WTC11 (cell line): ENCODE measurements at regions not wholly inside any gene's neighbourhood (a gene's known extent, or its start where the extent isn't known, plus 50 kb on each side); places are given as distances from the start of the nearest gene placed in this dataset.

Experiments
- ATAC-seq: fragments of 200-7000 bp; cut with Tn5 transposase; 2 replicates; pipeline ENCODE4 v1.10.0; 2021; ENCODE audit warnings: mild to moderate bottlenecking, moderate library complexity
- CTCF ChIA-PET: fragments of 300-600 bp; sonication (Branson Sonifier 250); formaldehyde crosslinking; loops from one replicate; lab custom pipeline; 2021; ENCODE audit warnings: antibody characterized with exemption; lab: Charles Lee
- POLR2A ChIA-PET: fragments of 350-600 bp; sonication (Branson Sonifier 250); formaldehyde crosslinking; loops from one replicate; lab custom pipeline; 2021; ENCODE audit warnings: antibody characterized with exemption; lab: Charles Lee
- DNase-seq: peaks from one replicate; pipeline ENCODE4 v3.0.0; 2021; ENCODE audit warnings: low spot score
- H3K27ac Mint-ChIP-seq: 2 replicates; pipeline ENCODE4 v1.8.0; 2021; ENCODE audit warnings: mixed read lengths
- H3K27me3 Mint-ChIP-seq: 2 replicates; pipeline ENCODE4 v1.8.0; 2021; ENCODE audit warnings: low read depth, mild to moderate bottlenecking, moderate library complexity, mixed read lengths
- H3K36me3 Mint-ChIP-seq: 2 replicates; pipeline ENCODE4 v1.8.0; 2021; ENCODE audit warnings: mixed read lengths
- H3K4me1 Mint-ChIP-seq: 2 replicates; pipeline ENCODE4 v1.8.0; 2022; ENCODE audit warnings: mixed read lengths
- H3K4me3 Mint-ChIP-seq: 2 replicates; pipeline ENCODE4 v1.8.0; 2021; ENCODE audit warnings: mild to moderate bottlenecking, moderate library complexity, mixed read lengths
- H3K9me3 Mint-ChIP-seq: 2 replicates; pipeline ENCODE4 v1.8.0; 2021; ENCODE audit warnings: mixed read lengths
- CREB1 ChIP-seq: sonication (generic); formaldehyde crosslinking; IDR thresholded peaks from 2 replicates; pipeline ENCODE4 v1.8.0; 2023; ENCODE audit warnings: mild to moderate bottlenecking, missing genetic modification reagents
- CREM ChIP-seq: sonication (generic); formaldehyde crosslinking; IDR thresholded peaks from 2 replicates; pipeline ENCODE4 v1.8.1; 2022; ENCODE audit warnings: mild to moderate bottlenecking, missing genetic modification reagents, moderate library complexity
- FOXK1 ChIP-seq: sonication (generic); formaldehyde crosslinking; IDR thresholded peaks from 2 replicates; pipeline ENCODE4 v1.8.0; 2022; ENCODE audit warnings: mild to moderate bottlenecking, moderate library complexity, missing genetic modification reagents
- GABPB1 ChIP-seq: sonication (generic); formaldehyde crosslinking; IDR thresholded peaks from 2 replicates; pipeline ENCODE4 v1.8.1; 2023; ENCODE audit warnings: mild to moderate bottlenecking, missing genetic modification reagents
- MXD4 ChIP-seq: fragments of 250-450 bp; sonication (Bioruptor Pico); IDR thresholded peaks from 2 replicates; pipeline ENCODE4 v1.8.0; 2021; ENCODE audit warnings: mild to moderate bottlenecking, moderate library complexity, borderline replicate concordance
- NFE2L1 ChIP-seq: sonication (generic); formaldehyde crosslinking; IDR thresholded peaks from 2 replicates; pipeline ENCODE4 v1.8.1; 2023; ENCODE audit warnings: missing genetic modification reagents
- NR3C1 ChIP-seq: sonication (generic); formaldehyde crosslinking; conservative IDR thresholded peaks from 2 replicates; pipeline ENCODE4 v1.8.1; 2023; ENCODE audit warnings: low read depth, mild to moderate bottlenecking, missing genetic modification reagents
- TCF7 ChIP-seq: sonication (generic); formaldehyde crosslinking; IDR thresholded peaks from 2 replicates; pipeline ENCODE4 v1.8.0; 2022; ENCODE audit warnings: mild to moderate bottlenecking, low read depth, missing genetic modification reagents, moderate library complexity
- TEAD4 ChIP-seq: sonication (generic); formaldehyde crosslinking; IDR thresholded peaks from 2 replicates; pipeline ENCODE4 v1.8.0; 2022; ENCODE audit warnings: mild to moderate bottlenecking, missing genetic modification reagents
- ZNF317 ChIP-seq: sonication (generic); formaldehyde crosslinking; IDR thresholded peaks from 2 replicates; pipeline ENCODE4 v1.8.1; 2023; ENCODE audit warnings: low read depth, mild to moderate bottlenecking, moderate library complexity, missing genetic modification reagents, borderline replicate concordance
- TF ChIP-seq, protein P1 (sequence below): sonication (generic); formaldehyde crosslinking; conservative IDR thresholded peaks from 2 replicates; pipeline ENCODE4 v1.8.1; 2023; ENCODE audit warnings: mild to moderate bottlenecking, low read depth, missing genetic modification reagents, moderate library complexity
- TF ChIP-seq, protein P2 (sequence below): sonication (generic); formaldehyde crosslinking; IDR thresholded peaks from 2 replicates; pipeline ENCODE4 v1.8.0; 2022; ENCODE audit warnings: mild to moderate bottlenecking, missing genetic modification reagents
- TF ChIP-seq, protein P3 (sequence below): fragments of 200-600 bp; IDR thresholded peaks from 2 replicates; pipeline ENCODE4 v1.8.0; 2022; ENCODE audit warnings: antibody characterized with exemption
- TF ChIP-seq, protein P4 (sequence below): sonication (generic); formaldehyde crosslinking; IDR thresholded peaks from 2 replicates; pipeline ENCODE4 v1.8.0; 2022; ENCODE audit warnings: missing genetic modification reagents
- TF ChIP-seq, protein P5 (sequence below): sonication (generic); formaldehyde crosslinking; IDR thresholded peaks from 2 replicates; pipeline ENCODE4 v1.8.1; 2022; ENCODE audit warnings: missing genetic modification reagents, borderline replicate concordance

DNA sequence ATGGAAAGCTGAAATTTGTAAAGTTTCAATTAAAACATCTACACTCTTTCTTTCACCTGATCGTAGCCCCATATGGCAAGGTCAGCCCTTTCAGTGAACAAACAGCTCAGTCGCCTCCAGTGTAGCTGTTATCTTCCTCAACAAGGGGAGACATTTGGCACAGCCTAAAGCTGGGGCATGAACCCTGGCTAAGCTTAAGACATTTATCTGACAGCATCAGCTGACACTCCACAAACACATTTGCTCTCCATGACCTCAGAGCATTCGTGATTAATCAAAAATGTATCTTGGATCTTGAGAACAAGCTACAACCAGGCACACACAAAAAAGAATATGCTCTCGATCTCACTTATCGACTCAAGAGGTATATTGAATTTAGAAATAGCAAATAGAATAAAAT lies 67.3 kb downstream of the POU5F2 start:
- Mint-ChIP-seq H3K4me3 (no peak overlapping the region), H3K36me3 (no peaks in the 10 kb centered on the region), H3K27me3 (no peaks in the 10 kb centered on the region), H3K9me3 (no peaks in the 10 kb centered on the region), H3K27ac (no peak overlapping the region), H3K4me1 (peaks cover 22% of the 10 kb centered on the region)
- ATAC-seq (no peak), DNase-seq (no peak)
- ChIA-PET CTCF (no interaction called here), POLR2A (interaction anchor here (0.6 kb wide), 1 partner anchor 8 kb away, joined by 3 read pairs; no protein-coding TSS in a partner anchor)
- TF ChIP-seq ZNF317 (CRISPR knock-in tag) (no peak), TEAD4 (CRISPR knock-in tag) (no peak)
- TF ChIP-seq, protein P1, sequence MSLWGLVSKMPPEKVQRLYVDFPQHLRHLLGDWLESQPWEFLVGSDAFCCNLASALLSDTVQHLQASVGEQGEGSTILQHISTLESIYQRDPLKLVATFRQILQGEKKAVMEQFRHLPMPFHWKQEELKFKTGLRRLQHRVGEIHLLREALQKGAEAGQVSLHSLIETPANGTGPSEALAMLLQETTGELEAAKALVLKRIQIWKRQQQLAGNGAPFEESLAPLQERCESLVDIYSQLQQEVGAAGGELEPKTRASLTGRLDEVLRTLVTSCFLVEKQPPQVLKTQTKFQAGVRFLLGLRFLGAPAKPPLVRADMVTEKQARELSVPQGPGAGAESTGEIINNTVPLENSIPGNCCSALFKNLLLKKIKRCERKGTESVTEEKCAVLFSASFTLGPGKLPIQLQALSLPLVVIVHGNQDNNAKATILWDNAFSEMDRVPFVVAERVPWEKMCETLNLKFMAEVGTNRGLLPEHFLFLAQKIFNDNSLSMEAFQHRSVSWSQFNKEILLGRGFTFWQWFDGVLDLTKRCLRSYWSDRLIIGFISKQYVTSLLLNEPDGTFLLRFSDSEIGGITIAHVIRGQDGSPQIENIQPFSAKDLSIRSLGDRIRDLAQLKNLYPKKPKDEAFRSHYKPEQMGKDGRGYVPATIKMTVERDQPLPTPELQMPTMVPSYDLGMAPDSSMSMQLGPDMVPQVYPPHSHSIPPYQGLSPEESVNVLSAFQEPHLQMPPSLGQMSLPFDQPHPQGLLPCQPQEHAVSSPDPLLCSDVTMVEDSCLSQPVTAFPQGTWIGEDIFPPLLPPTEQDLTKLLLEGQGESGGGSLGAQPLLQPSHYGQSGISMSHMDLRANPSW (CRISPR knock-in tag) = no peak

DNA sequence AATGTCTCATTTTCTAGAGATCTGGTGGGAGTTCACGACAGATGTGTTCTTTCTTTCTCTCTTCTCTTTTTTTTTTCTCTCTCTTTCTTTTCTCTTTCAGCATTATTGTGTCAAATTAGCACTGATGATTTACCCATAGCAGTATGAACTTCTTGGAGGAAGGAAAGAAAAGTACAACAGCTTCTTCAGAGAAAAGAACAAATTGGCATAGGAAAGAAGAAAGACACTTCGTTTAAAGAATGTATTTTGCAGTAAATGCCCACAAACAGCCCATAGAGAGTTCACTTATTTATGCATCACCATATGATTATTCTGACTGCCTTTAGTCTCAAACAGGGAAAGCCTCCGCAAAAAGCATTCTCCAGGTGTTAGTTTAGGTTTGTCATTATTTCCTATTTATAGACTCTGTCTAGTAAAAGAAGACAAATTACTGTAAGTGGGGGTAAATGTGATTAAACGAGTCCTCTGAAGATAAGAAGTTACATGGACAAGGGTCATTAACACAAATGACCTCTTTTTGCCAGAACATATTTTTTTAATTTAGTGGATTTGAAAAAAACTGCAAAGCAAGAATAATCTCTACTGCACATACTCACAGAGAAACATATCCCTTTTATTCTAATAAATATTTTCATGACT lies 68.0 kb downstream of the POU5F2 start:
- ATAC-seq = no peak
- no peak for DNase-seq
- TF ChIP-seq, protein P2, sequence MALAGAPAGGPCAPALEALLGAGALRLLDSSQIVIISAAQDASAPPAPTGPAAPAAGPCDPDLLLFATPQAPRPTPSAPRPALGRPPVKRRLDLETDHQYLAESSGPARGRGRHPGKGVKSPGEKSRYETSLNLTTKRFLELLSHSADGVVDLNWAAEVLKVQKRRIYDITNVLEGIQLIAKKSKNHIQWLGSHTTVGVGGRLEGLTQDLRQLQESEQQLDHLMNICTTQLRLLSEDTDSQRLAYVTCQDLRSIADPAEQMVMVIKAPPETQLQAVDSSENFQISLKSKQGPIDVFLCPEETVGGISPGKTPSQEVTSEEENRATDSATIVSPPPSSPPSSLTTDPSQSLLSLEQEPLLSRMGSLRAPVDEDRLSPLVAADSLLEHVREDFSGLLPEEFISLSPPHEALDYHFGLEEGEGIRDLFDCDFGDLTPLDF (CRISPR knock-in tag) = no peak
- TF ChIP-seq GABPB1 (no peak), TCF7 (no peak), MXD4 (CRISPR knock-in tag) (no peak), NFE2L1 (CRISPR knock-in tag) (no peak), FOXK1 (no peak), CREB1 (CRISPR knock-in tag) (no peak), CREM (CRISPR knock-in tag) (no peak), NR3C1 (CRISPR knock-in tag) (no peak)
- TF ChIP-seq, protein P3, sequence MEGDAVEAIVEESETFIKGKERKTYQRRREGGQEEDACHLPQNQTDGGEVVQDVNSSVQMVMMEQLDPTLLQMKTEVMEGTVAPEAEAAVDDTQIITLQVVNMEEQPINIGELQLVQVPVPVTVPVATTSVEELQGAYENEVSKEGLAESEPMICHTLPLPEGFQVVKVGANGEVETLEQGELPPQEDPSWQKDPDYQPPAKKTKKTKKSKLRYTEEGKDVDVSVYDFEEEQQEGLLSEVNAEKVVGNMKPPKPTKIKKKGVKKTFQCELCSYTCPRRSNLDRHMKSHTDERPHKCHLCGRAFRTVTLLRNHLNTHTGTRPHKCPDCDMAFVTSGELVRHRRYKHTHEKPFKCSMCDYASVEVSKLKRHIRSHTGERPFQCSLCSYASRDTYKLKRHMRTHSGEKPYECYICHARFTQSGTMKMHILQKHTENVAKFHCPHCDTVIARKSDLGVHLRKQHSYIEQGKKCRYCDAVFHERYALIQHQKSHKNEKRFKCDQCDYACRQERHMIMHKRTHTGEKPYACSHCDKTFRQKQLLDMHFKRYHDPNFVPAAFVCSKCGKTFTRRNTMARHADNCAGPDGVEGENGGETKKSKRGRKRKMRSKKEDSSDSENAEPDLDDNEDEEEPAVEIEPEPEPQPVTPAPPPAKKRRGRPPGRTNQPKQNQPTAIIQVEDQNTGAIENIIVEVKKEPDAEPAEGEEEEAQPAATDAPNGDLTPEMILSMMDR = no peak
- TF ChIP-seq, protein P4, sequence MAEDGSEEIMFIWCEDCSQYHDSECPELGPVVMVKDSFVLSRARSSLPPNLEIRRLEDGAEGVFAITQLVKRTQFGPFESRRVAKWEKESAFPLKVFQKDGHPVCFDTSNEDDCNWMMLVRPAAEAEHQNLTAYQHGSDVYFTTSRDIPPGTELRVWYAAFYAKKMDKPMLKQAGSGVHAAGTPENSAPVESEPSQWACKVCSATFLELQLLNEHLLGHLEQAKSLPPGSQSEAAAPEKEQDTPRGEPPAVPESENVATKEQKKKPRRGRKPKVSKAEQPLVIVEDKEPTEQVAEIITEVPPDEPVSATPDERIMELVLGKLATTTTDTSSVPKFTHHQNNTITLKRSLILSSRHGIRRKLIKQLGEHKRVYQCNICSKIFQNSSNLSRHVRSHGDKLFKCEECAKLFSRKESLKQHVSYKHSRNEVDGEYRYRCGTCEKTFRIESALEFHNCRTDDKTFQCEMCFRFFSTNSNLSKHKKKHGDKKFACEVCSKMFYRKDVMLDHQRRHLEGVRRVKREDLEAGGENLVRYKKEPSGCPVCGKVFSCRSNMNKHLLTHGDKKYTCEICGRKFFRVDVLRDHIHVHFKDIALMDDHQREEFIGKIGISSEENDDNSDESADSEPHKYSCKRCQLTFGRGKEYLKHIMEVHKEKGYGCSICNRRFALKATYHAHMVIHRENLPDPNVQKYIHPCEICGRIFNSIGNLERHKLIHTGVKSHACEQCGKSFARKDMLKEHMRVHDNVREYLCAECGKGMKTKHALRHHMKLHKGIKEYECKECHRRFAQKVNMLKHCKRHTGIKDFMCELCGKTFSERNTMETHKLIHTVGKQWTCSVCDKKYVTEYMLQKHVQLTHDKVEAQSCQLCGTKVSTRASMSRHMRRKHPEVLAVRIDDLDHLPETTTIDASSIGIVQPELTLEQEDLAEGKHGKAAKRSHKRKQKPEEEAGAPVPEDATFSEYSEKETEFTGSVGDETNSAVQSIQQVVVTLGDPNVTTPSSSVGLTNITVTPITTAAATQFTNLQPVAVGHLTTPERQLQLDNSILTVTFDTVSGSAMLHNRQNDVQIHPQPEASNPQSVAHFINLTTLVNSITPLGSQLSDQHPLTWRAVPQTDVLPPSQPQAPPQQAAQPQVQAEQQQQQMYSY = no peak
- TF ChIP-seq, protein P5, sequence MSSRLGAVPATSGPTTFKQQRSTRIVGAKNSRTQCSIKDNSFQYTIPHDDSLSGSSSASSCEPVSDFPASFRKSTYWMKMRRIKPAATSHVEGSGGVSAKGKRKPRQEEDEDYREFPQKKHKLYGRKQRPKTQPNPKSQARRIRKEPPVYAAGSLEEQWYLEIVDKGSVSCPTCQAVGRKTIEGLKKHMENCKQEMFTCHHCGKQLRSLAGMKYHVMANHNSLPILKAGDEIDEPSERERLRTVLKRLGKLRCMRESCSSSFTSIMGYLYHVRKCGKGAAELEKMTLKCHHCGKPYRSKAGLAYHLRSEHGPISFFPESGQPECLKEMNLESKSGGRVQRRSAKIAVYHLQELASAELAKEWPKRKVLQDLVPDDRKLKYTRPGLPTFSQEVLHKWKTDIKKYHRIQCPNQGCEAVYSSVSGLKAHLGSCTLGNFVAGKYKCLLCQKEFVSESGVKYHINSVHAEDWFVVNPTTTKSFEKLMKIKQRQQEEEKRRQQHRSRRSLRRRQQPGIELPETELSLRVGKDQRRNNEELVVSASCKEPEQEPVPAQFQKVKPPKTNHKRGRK = no peak
- Mint-ChIP-seq H3K27me3 (no peaks in the 10 kb centered on the region), H3K4me1 (peaks cover 22% of the 10 kb centered on the region), H3K27ac (no peak overlapping the region), H3K4me3 (no peak overlapping the region), H3K36me3 (no peaks in the 10 kb centered on the region), H3K9me3 (no peaks in the 10 kb centered on the region)
- CTCF ChIA-PET = no interaction called here
- POLR2A ChIA-PET = no interaction called here
